IPS-NIHi11 (cell line): ENCODE measurements at regions not wholly inside any gene's neighbourhood (a gene's known extent, or its start where the extent isn't known, plus 50 kb on each side); places are given as distances from the start of the nearest gene placed in this dataset.

Experiments
- DNase-seq: peaks from one replicate; pipeline ENCODE4 v3.0.0; 2012; ENCODE audit warnings: mixed read lengths, low spot score

GRCh38 chr5:146940295-146940694 lies 61.7 kb upstream of the PPP2R2B start:
- no peak for DNase-seq

GRCh38 chr5:146944019-146944418 lies 65.5 kb upstream of the PPP2R2B start:
- DNase-seq = no peak

GRCh38 chr5:146944764-146945616 lies 66.4 kb upstream of the PPP2R2B start:
- DNase-seq = no peak

GRCh38 chr5:146945617-146946084 lies 67.1 kb upstream of the PPP2R2B start:
- DNase-seq = no peak

- peak; percentile 29 for DNase-seq
Observed at GRCh38 chr5:146947181-146947941, 68.8 kb upstream of the PPP2R2B start.

GRCh38 chr5:146948666-146949065 lies 70.1 kb upstream of the PPP2R2B start:
- no peak for DNase-seq

GRCh38 chr5:146952168-146952567 lies 73.6 kb upstream of the PPP2R2B start:
- DNase-seq = no peak

GRCh38 chr5:146956217-146956616 lies 77.7 kb upstream of the PPP2R2B start:
- no peak for DNase-seq

GRCh38 chr5:146959360-146959759 lies 80.8 kb upstream of the PPP2R2B start:
- DNase-seq = no peak

GRCh38 chr5:146962801-146963355 lies 84.3 kb upstream of the PPP2R2B start:
- DNase-seq = no peak

- DNase-seq = peak; percentile 75
Observed at GRCh38 chr5:146965761-146966659, 87.5 kb upstream of the PPP2R2B start.

- DNase-seq = no peak
Observed at GRCh38 chr5:146967646-146968045, 89.1 kb upstream of the PPP2R2B start.

GRCh38 chr5:146971401-146971800 lies 92.8 kb upstream of the PPP2R2B start:
- DNase-seq = no peak

- DNase-seq = no peak
Observed at GRCh38 chr5:146986469-146986868, 107.9 kb upstream of the PPP2R2B start.

GRCh38 chr5:146993876-146994530 lies 115.4 kb upstream of the PPP2R2B start:
- DNase-seq = no peak

- no peak for DNase-seq
Observed at GRCh38 chr5:146995878-146996277, 117.3 kb upstream of the PPP2R2B start.

GRCh38 chr5:147015405-147015804 lies 136.8 kb upstream of the PPP2R2B start:
- DNase-seq = no peak

GRCh38 chr5:147017191-147017590 lies 138.6 kb upstream of the PPP2R2B start:
- no peak for DNase-seq

- DNase-seq = no peak
Observed at GRCh38 chr5:147017621-147018020, 139.1 kb upstream of the PPP2R2B start.

- no peak for DNase-seq
Observed at GRCh38 chr5:147018812-147019211, 140.3 kb upstream of the PPP2R2B start.

GRCh38 chr5:147036691-147037245 lies 158.2 kb upstream of the PPP2R2B start:
- DNase-seq = no peak
